SK-N-SH (cell line): ENCODE measurements at regions not wholly inside any gene's neighbourhood (a gene's known extent, or its start where the extent isn't known, plus 50 kb on each side); places are given as distances from the start of the nearest gene placed in this dataset.

Experiments used
- CHD2 ChIP-seq: fragments of 150-350 bp; IDR thresholded peaks from 2 replicates; pipeline ENCODE4 v1.6.1; 2018; ENCODE audit warnings: low read length; ENCODE audit not compliant: partially characterized antibody
- CTCF ChIP-seq: fragments of 200-600 bp; sonication (generic); IDR thresholded peaks from 2 replicates; pipeline ENCODE4 v1.6.1; 2017; ENCODE audit warnings: antibody characterized with exemption, mild to moderate bottlenecking, moderate library complexity
- EZH2phosphoT487 ChIP-seq: fragments of 200-600 bp; sonication (generic); IDR thresholded peaks from 2 replicates; pipeline ENCODE4 v1.6.1; 2017; ENCODE audit warnings: low read depth, mixed run types, mild to moderate bottlenecking, antibody characterized with exemption, moderate library complexity, borderline replicate concordance
- FOXM1 ChIP-seq: IDR thresholded peaks from 2 replicates; pipeline ENCODE4 v1.4.0; 2012; ENCODE audit warnings: low read depth, mild to moderate bottlenecking
- IRF3 ChIP-seq: fragments of 150-350 bp; IDR thresholded peaks from 2 replicates; pipeline ENCODE4 v1.6.1; 2016; ENCODE audit warnings: mild to moderate bottlenecking, low read depth, low read length
- NRF1 ChIP-seq: IDR thresholded peaks from 2 replicates; pipeline ENCODE4 v1.6.1; 2012; ENCODE audit warnings: low read depth, mild to moderate bottlenecking, low read length
- RAD21 ChIP-seq: IDR thresholded peaks from 2 replicates; pipeline ENCODE4 v1.6.1; 2012; ENCODE audit warnings: mild to moderate bottlenecking, low read length
- YY1 ChIP-seq: IDR thresholded peaks from 2 replicates; pipeline ENCODE4 v1.4.0; 2012; ENCODE audit warnings: low read depth, mild to moderate bottlenecking
- TF ChIP-seq, protein P1 (sequence below): IDR thresholded peaks from 2 replicates; pipeline ENCODE4 v1.6.1; 2012; ENCODE audit warnings: mild to moderate bottlenecking, low read depth, low read length, moderate library complexity
- TF ChIP-seq, protein P2 (sequence below): IDR thresholded peaks from 2 replicates; pipeline ENCODE4 v1.4.0; 2012; ENCODE audit warnings: low read depth

GRCh38 chr1:30008372-30008997 lies 714.9 kb downstream of the MATN1 start:
- TF ChIP-seq EZH2phosphoT487, result no peak
- TF ChIP-seq IRF3, result no peak
- TF ChIP-seq, protein P1, sequence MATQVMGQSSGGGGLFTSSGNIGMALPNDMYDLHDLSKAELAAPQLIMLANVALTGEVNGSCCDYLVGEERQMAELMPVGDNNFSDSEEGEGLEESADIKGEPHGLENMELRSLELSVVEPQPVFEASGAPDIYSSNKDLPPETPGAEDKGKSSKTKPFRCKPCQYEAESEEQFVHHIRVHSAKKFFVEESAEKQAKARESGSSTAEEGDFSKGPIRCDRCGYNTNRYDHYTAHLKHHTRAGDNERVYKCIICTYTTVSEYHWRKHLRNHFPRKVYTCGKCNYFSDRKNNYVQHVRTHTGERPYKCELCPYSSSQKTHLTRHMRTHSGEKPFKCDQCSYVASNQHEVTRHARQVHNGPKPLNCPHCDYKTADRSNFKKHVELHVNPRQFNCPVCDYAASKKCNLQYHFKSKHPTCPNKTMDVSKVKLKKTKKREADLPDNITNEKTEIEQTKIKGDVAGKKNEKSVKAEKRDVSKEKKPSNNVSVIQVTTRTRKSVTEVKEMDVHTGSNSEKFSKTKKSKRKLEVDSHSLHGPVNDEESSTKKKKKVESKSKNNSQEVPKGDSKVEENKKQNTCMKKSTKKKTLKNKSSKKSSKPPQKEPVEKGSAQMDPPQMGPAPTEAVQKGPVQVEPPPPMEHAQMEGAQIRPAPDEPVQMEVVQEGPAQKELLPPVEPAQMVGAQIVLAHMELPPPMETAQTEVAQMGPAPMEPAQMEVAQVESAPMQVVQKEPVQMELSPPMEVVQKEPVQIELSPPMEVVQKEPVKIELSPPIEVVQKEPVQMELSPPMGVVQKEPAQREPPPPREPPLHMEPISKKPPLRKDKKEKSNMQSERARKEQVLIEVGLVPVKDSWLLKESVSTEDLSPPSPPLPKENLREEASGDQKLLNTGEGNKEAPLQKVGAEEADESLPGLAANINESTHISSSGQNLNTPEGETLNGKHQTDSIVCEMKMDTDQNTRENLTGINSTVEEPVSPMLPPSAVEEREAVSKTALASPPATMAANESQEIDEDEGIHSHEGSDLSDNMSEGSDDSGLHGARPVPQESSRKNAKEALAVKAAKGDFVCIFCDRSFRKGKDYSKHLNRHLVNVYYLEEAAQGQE, result no peak
- no peak for TF ChIP-seq YY1
- TF ChIP-seq RAD21, result no peak
- no peak for TF ChIP-seq CTCF
- no peak for TF ChIP-seq FOXM1
- TF ChIP-seq, protein P2, sequence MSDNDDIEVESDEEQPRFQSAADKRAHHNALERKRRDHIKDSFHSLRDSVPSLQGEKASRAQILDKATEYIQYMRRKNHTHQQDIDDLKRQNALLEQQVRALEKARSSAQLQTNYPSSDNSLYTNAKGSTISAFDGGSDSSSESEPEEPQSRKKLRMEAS, result no peak
- no peak for TF ChIP-seq CHD2
- TF ChIP-seq NRF1, result no peak
